ENCODE measurements at regions not wholly inside any gene's neighbourhood (a gene's known extent, or its start where the extent isn't known, plus 50 kb on each side); places are given as distances from the start of the nearest gene placed in this dataset.

DNA sequence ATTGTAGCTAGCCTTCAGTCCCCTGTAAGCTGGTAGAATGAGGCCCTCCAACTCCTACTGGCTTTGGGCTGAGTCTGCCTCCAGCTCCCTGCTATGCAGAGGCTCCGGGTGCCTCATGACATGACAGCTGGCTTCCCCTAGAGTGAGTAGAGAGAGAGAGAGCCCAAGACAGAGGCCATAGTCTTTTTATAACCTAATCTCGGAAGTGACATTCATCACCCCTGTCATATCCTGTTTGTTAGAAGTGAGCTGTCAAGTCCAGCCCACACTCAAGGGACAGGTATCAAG lies 53.9 kb upstream of the CTBP2 start:
- Histone ChIP-seq H3K27ac (ENCODE audit: low read depth, low read length) (no peak overlapping the region), H3K9me3 (ENCODE audit: control insufficient read depth in 1 of 2, low read length in 2 of 2) (no peaks in the 10 kb centered on the region), H3K9ac (ENCODE audit: low read depth in 1 of 2, low read length in 2 of 2) (no peak overlapping the region), H3K4me1 (ENCODE audit: control insufficient read depth in 1 of 2, insufficient read depth in 2 of 2, low read length in 2 of 2) (peaks cover 10 to 13% of the 10 kb centered on the region in 2 donors), H3K27me3 (ENCODE audit: control insufficient read depth in 1 of 2, insufficient read depth in 2 of 2, low read length in 2 of 2) (no peaks in the 10 kb centered on the region), H3K4me3 (ENCODE audit: low read depth in 1 of 2, low read length in 2 of 2) (no peak overlapping the region), H3K36me3 (ENCODE audit: control insufficient read depth in 1 of 2, insufficient read depth in 2 of 2, low read length in 2 of 2) (no peaks in the 10 kb centered on the region)

DNA sequence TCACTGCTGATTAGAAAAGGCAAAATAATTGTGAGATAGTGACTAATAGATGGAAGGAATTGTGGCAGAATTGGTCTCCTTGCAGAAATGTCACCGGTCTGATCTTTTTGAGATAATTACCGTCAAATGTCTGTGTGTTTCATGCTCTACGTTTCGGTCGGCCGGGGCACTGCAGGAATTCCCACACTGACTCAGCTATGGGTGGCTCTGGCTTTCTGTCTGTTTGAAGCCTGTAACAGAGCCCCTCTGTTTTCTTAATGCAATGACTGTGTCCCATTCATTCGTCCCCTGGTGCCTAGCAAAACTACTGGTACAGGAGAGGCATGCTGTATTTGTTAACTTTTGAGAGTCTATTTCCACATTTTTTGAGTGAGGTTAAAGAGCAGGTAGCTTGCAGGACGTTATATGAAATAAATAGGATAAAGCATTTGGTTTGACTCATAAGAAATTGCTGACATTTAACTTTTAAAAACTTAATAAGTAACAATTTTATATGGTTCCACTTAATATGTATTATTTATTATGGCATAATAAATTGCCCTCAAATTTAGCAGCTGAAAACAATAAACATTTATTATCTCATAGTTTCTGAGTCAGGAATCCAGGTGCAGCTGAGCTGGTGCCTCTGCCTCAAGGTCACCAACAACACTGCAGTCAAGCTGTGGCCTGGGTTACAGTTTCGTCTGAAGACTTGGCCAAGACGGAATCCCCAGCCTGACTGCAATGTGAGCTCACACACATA lies 53.3 kb upstream of the CTBP2 start:
- Histone ChIP-seq H3K4me3 (ENCODE audit: low read depth in 1 of 2, low read length in 2 of 2) (no peak overlapping the region), H3K36me3 (ENCODE audit: control insufficient read depth in 1 of 2, insufficient read depth in 2 of 2, low read length in 2 of 2) (no peaks in the 10 kb centered on the region), H3K27me3 (ENCODE audit: control insufficient read depth in 1 of 2, insufficient read depth in 2 of 2, low read length in 2 of 2) (no peaks in the 10 kb centered on the region), H3K27ac (ENCODE audit: low read depth, low read length) (no peak overlapping the region), H3K9ac (ENCODE audit: low read depth in 1 of 2, low read length in 2 of 2) (no peak overlapping the region), H3K4me1 (ENCODE audit: control insufficient read depth in 1 of 2, insufficient read depth in 2 of 2, low read length in 2 of 2) (peaks cover 6 to 8% of the 10 kb centered on the region in 2 donors), H3K9me3 (ENCODE audit: control insufficient read depth in 1 of 2, low read length in 2 of 2) (no peaks in the 10 kb centered on the region)

DNA sequence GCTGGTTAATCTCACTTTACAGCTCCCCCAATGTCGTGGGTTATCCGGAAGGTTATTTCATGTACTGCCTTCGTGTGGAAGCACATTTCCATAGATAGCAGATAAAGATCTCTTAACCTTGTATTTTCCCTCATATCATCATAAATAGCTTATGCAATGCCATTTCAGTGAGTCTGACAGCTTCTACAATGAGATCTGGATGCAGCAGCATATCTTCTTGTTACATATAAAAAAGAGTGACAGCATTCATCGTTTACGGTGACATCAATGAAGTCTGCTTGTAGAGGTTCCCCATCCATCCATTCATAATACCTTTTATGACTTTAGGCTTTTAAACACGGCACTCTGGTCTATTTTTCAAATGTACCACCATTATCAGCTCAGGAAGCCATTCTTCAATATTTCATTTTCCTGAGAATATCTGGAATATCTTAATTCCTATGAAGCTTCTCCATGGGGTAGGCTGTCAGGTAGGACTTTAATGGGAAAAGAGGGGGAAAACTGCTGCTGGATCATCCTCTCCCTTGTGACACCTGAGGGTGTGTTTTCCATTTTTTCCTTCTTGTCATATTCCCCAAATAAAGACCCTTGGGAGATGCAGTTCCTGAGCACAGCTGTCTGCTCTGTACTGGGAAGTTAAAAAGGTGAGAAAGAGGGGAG lies 51.9 kb upstream of the CTBP2 start:
- Histone ChIP-seq H3K4me3 (ENCODE audit: low read depth in 1 of 2, low read length in 2 of 2) (no peak overlapping the region), H3K4me1 (ENCODE audit: control insufficient read depth in 1 of 2, insufficient read depth in 2 of 2, low read length in 2 of 2) (peaks cover 3 to 8% of the 10 kb centered on the region in 2 donors)

More for the DNA sequence above, 51.9 kb upstream of the CTBP2 start:
- Histone ChIP-seq H3K27me3 (ENCODE audit: control insufficient read depth in 1 of 2, insufficient read depth in 2 of 2, low read length in 2 of 2) (no peaks in the 10 kb centered on the region), H3K9ac (ENCODE audit: low read depth in 1 of 2, low read length in 2 of 2) (no peak overlapping the region), H3K27ac (ENCODE audit: low read depth, low read length) (no peak overlapping the region), H3K9me3 (ENCODE audit: control insufficient read depth in 1 of 2, low read length in 2 of 2) (no peaks in the 10 kb centered on the region), H3K36me3 (ENCODE audit: control insufficient read depth in 1 of 2, insufficient read depth in 2 of 2, low read length in 2 of 2) (no peaks in the 10 kb centered on the region)
